ENCODE measurements at regions not wholly inside any gene's neighbourhood (a gene's known extent, or its start where the extent isn't known, plus 50 kb on each side); places are given as distances from the start of the nearest gene placed in this dataset.
A peak's percentile ranks its signal among the peaks of the same experiment; 100 is the strongest.

- no peak for DNase-seq
Measured at GRCh38 chr2:191738003-191738402, 60.1 kb downstream of the NABP1 start.

- DNase-seq = no peak
Measured at GRCh38 chr2:191738667-191739066, 60.7 kb downstream of the NABP1 start.

- no peak for DNase-seq
Measured at GRCh38 chr2:191739194-191739593, 61.3 kb downstream of the NABP1 start.

- no peak for DNase-seq
Measured at GRCh38 chr2:191740016-191740419, 62.1 kb downstream of the NABP1 start.

GRCh38 chr2:191740759-191741158 is 62.8 kb downstream of the NABP1 start:
- no peak for DNase-seq

- no peak for DNase-seq
Measured at GRCh38 chr2:191746346-191747169, 68.6 kb downstream of the NABP1 start.

- no peak for DNase-seq
Measured at GRCh38 chr2:191747170-191747530, 69.2 kb downstream of the NABP1 start.

GRCh38 chr2:191748059-191748461 is 70.1 kb downstream of the NABP1 start:
- DNase-seq = peak; percentile 37

GRCh38 chr2:191748528-191749180 is 70.7 kb downstream of the NABP1 start:
- no peak for DNase-seq

GRCh38 chr2:191749181-191749540 is 71.2 kb downstream of the NABP1 start:
- DNase-seq = no peak

GRCh38 chr2:191754103-191754502 is 76.2 kb downstream of the NABP1 start:
- DNase-seq = no peak

- no peak for DNase-seq
Measured at GRCh38 chr2:191756761-191757160, 78.8 kb downstream of the NABP1 start.

- peak; percentile 58 for DNase-seq
Measured at GRCh38 chr2:191757208-191757607, 79.3 kb downstream of the NABP1 start.

GRCh38 chr2:191758518-191759507 is 80.9 kb downstream of the NABP1 start:
- peak; percentile 86 for DNase-seq

- no peak for DNase-seq
Measured at GRCh38 chr2:191759680-191760079, 81.7 kb downstream of the NABP1 start.

GRCh38 chr2:191760655-191761262 is 82.8 kb downstream of the NABP1 start:
- DNase-seq = no peak

GRCh38 chr2:191773136-191773535 is 73.8 kb downstream of the CAVIN2 start:
- DNase-seq = no peak

GRCh38 chr2:191777351-191777750 is 69.5 kb downstream of the CAVIN2 start:
- no peak for DNase-seq

GRCh38 chr2:191778041-191778440 is 68.8 kb downstream of the CAVIN2 start:
- DNase-seq = no peak

- no peak for DNase-seq
Measured at GRCh38 chr2:191782351-191782750, 64.5 kb downstream of the CAVIN2 start.

GRCh38 chr2:191783416-191783815 is 63.5 kb downstream of the CAVIN2 start:
- DNase-seq = no peak
